Stomach smooth muscle (tissue), 2 donors: ENCODE measurements at regions not wholly inside any gene's neighbourhood (a gene's known extent, or its start where the extent isn't known, plus 50 kb on each side); places are given as distances from the start of the nearest gene placed in this dataset.

ENCODE experiments used
- H3K27ac ChIP-seq: one replicate; pipeline ENCODE4 v1.7.0; 2013; ENCODE audit warnings: mild to moderate bottlenecking, low read length, inconsistent platforms
- H3K27me3 ChIP-seq, 2 donors: one replicate each; pipeline ENCODE4 v1.7.0; 2013; ENCODE audit warnings: low read length in 2 of 2; ENCODE audit not compliant: insufficient read depth in 2 of 2, control insufficient read depth in 1 of 2
- H3K36me3 ChIP-seq, 2 donors: one replicate each; pipeline ENCODE4 v1.7.0; 2013; ENCODE audit warnings: low read length in 2 of 2; ENCODE audit not compliant: control insufficient read depth in 2 of 2, insufficient read depth in 2 of 2
- H3K4me1 ChIP-seq: one replicate; pipeline ENCODE4 v1.7.0; 2013; ENCODE audit warnings: low read length; ENCODE audit not compliant: control insufficient read depth, insufficient read depth
- H3K4me3 ChIP-seq, 2 donors: one replicate each; pipeline ENCODE4 v1.7.0; 2013; ENCODE audit warnings: low read length in 2 of 2
- H3K9ac ChIP-seq, 2 donors: one replicate each; pipeline ENCODE4 v1.7.0; 2013; ENCODE audit warnings: low read length in 2 of 2, mild to moderate bottlenecking in 1 of 2
- H3K9me3 ChIP-seq, 2 donors: one replicate each; pipeline ENCODE4 v1.7.0; 2013; ENCODE audit warnings: low read length in 2 of 2; ENCODE audit not compliant: control insufficient read depth in 2 of 2
- donor health status: healthy.
- donor health status: Pancreatic carcinoma.

DNA sequence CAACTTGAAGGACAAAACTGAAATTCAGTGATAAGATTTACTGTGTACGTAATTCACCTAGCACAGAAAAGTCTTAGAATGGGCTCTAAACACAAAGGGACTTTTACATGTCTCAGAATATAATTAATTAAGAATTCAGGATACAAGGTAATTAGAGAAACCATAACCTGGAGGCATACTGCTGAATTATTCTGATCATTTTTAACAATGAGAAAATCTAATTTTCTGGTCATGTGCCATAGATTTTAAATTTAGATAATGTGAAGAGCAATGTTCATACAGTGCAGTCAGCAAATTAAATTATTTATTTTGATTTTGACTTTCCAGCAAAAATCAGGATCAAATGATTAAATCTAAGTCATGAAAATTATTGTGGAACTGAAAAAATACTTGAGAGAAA is 67.0 kb upstream of the MTNR1B start:
- Histone ChIP-seq H3K4me1 (no peaks in the 10 kb centered on the region), H3K36me3 (no peaks in the 10 kb centered on the region), H3K9me3 (no peaks in the 10 kb centered on the region), H3K9ac (no peak overlapping the region), H3K27me3 (no peaks in the 10 kb centered on the region), H3K4me3 (no peak overlapping the region), H3K27ac (no peak overlapping the region)

DNA sequence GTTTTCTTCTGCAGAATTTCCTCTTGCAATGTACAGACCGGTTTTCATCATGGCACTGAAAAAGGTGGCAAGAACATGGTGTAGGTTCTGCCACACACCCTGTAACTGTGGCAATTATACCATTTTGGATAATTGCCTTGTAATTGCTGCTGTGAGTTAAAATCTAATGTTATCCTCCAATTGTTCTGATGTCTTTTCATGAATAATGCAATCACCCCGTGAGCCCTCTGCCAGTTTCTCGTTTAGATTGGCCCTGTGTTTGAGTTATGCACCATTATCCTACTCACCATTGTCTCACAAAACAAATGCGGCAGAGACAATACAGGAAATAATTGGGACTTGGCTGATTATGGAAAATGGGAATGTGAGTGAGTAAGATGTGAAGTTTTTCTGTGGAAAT is 61.8 kb upstream of the MTNR1B start:
- Histone ChIP-seq H3K9me3 (no peaks in the 10 kb centered on the region), H3K27ac (no peak overlapping the region), H3K4me1 (no peaks in the 10 kb centered on the region), H3K9ac (no peak overlapping the region), H3K27me3 (no peaks in the 10 kb centered on the region), H3K4me3 (no peak overlapping the region), H3K36me3 (no peaks in the 10 kb centered on the region)

DNA sequence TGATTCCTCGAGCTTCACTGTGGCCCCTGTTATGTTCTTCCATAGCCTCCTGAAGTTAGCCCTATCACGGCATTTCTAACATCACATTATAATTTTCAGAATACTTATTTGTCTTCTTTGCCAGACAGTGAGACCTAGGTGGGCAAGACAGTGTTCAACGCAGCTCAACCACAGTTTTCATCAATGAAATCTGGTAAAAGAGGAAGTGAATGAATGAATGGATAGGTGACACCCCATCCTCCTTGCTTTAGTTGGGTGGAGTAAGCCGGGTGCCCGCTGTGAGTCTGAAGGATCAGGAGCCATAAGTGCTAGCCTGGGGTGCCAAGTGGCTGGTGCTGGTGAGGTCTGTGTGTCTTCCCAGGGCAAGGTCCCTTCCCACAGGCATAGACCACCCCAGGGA is 60.2 kb upstream of the MTNR1B start:
- Histone ChIP-seq H3K4me1 (no peaks in the 10 kb centered on the region), H3K36me3 (no peaks in the 10 kb centered on the region), H3K27me3 (no peaks in the 10 kb centered on the region), H3K9me3 (no peaks in the 10 kb centered on the region), H3K9ac (no peak overlapping the region), H3K4me3 (no peak overlapping the region), H3K27ac (no peak overlapping the region)

DNA sequence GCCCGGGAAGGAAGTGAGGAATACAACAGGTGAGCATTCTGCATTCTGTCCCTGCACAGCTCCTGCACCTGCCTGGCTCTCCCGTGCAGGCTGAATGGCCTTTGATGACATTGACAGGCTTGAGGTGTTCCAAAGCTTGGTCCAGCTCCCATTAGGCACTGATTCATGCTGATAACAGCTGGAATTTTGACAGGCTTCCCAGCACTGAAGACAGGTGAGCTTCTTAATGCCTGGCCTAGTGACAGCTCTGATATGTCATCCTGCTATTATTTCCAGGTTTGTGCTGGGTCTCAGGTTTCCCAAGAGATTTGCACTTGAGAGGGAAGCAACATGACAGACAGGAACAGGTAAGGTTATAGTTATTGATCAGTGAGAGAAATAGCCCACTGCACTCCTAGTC is 58.0 kb upstream of the MTNR1B start:
- Histone ChIP-seq H3K9me3 (no peaks in the 10 kb centered on the region), H3K4me3 (no peak overlapping the region), H3K36me3 (no peaks in the 10 kb centered on the region), H3K9ac (no peak overlapping the region), H3K4me1 (no peaks in the 10 kb centered on the region), H3K27me3 (no peaks in the 10 kb centered on the region), H3K27ac (no peak overlapping the region)

DNA sequence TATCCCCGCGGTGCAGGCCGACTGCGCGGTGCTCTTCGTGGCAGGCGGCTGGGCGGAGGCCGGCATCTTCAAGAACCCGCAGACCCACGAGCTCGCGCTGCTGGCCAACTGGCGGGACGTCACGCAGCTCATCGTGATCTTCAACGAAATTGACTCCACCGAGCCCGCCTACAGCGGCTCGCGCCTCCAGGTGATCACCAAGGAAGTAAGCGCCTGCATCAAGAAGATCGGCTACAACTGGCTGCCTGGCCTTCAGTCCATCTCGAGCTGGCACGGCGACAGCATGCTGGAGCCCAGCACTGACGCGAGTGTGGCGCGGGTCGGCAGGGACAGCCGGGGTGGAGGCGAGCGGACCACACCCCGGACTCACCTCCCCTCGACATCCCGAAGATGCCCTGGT is 53.9 kb upstream of the MTNR1B start:
- Histone ChIP-seq H3K9me3 (no peaks in the 10 kb centered on the region), H3K4me1 (no peaks in the 10 kb centered on the region), H3K4me3 (no peak overlapping the region), H3K27ac (no peak overlapping the region), H3K9ac (no peak overlapping the region), H3K36me3 (no peaks in the 10 kb centered on the region), H3K27me3 (no peaks in the 10 kb centered on the region)

DNA sequence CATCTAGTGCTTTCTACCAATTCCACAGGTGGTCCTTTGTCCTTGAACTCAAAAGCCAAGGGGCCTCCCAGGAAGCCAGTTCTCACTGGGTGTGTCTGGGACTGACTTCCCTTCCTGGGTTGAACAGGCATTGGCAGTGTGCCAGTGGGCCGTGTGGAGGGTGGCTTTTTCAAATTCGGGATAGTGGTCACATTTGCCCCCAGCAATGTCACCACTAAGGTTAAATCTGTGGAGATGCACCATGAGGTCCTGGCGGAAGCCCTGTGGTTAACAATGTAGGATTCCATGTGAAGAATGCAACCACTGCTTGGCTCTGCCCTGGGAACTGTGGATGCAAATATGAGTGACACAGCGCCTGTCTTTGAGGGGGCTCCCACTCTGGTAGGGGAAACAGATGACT is 53.2 kb upstream of the MTNR1B start:
- Histone ChIP-seq H3K27me3 (peaks cover 0 to 3% of the 10 kb centered on the region in 2 donors), H3K9me3 (no peaks in the 10 kb centered on the region), H3K27ac (no peak overlapping the region), H3K4me3 (no peak overlapping the region), H3K4me1 (no peaks in the 10 kb centered on the region), H3K9ac (no peak overlapping the region), H3K36me3 (no peaks in the 10 kb centered on the region)

DNA sequence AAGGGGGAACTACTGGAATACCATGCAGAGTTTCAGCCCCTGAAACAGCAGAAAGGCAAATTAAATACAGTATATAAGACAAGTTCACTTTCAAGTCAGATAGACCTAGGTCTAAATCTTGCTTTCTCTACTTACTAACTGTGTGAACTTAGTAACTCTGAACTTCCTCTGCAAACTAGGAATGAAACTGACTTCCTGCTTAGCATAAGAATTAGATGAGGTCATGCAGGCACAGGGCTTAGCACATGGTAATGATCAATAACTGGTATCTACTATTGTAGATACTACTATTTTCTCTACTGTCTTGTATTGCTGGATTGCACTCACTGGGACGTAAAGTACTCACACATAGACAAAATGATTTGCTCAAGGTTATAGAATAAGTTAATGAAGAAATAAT is 51.5 kb upstream of the MTNR1B start:
- Histone ChIP-seq H3K27ac (no peak overlapping the region), H3K4me3 (no peak overlapping the region), H3K4me1 (no peaks in the 10 kb centered on the region)

DNA sequence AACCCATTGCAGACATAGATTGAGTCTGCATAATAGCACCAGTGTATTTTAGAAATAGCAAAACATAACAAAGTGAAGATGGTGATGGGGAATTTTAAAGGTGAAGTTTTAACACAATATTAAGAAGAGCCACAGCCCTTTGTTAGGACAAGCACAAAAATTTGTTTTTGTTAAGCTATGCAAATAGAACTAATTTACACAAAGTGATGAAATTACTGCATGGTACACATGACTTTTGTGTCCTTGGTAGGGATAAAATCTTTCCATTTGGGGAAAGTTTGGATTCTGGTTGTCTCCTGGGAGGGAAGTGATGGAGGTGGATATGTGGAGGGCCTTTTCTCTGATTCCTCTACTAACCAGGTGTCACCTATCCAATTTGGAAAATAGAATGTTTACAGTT is 50.4 kb upstream of the MTNR1B start:
- no peak overlapping the region for H3K9ac ChIP-seq
- no peak overlapping the region for H3K27ac ChIP-seq
- H3K4me1 ChIP-seq: no peaks in the 10 kb centered on the region
- no peaks in the 10 kb centered on the region for H3K9me3 ChIP-seq
- no peak overlapping the region for H3K4me3 ChIP-seq
- H3K27me3 ChIP-seq: peaks cover 0 to 3% of the 10 kb centered on the region in 2 donors
- no peaks in the 10 kb centered on the region for H3K36me3 ChIP-seq

More for the DNA sequence above, 51.5 kb upstream of the MTNR1B start:
- Histone ChIP-seq H3K9me3 (no peaks in the 10 kb centered on the region), H3K9ac (no peak overlapping the region), H3K36me3 (no peaks in the 10 kb centered on the region), H3K27me3 (peaks cover 0 to 3% of the 10 kb centered on the region in 2 donors)
